ENCODE measurements at regions not wholly inside any gene's neighbourhood (a gene's known extent, or its start where the extent isn't known, plus 50 kb on each side); places are given as distances from the start of the nearest gene placed in this dataset.
"Not testable (repeated sequence)": the region's sequence is repeated elsewhere in the genome, so short reads cannot be mapped to it uniquely, and the experiment has no call there.

DNA sequence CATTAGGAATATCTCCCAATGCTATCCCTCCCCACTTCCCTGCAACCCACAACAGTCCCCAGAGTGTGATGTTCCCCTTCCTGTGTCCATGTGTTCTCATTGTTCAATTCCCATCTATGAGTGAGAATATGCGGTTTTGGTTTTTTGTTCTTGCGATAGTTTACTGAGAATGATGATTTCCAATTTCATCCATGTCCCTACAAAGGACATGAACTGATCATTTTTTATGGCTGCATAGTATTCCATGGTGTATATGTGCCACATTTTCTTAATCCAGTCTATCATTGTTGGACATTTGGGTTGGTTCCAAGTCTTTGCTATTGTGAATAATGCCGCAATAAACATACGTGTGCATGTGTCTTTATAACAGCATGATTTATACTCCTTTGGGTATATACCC, 169.5 kb downstream of the SIM1 start:
- H3K36me3 ChIP-seq (ENCODE audit: control insufficient read depth, insufficient read depth, low read length); H3K4me1 ChIP-seq (ENCODE audit: control insufficient read depth, insufficient read depth, low read length); H3K9me3 ChIP-seq (ENCODE audit: control insufficient read depth, low read length); H3K27me3 ChIP-seq (ENCODE audit: control insufficient read depth, insufficient read depth, low read length); H3K9ac ChIP-seq (ENCODE audit: low read length); H3K4me3 ChIP-seq (ENCODE audit: low read length): not testable (repeated sequence)

DNA sequence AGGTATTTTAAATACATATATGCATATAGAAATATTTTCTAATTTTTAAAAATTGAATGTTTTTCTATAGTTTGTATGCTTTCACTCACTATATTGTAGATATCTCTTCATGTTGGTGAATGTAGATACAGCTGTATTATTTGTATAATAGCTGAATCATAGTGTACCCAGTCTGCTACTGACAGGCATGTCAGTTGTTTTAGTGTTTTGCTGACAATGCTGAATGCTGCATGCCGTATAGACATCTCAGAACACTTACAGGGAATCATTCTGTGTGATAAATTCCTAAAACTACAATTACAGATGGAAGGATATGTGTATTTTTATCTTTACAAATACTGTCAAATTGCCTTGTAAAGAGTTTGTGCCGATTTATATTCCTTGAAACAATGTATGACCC, 175.4 kb downstream of the SIM1 start:
- no peaks in the 10 kb centered on the region for H3K4me1 ChIP-seq (ENCODE audit: control insufficient read depth, insufficient read depth, low read length)
- no peak overlapping the region for H3K9ac ChIP-seq (ENCODE audit: low read length)
- H3K27me3 ChIP-seq (ENCODE audit: control insufficient read depth, insufficient read depth, low read length): no peaks in the 10 kb centered on the region
- no peak overlapping the region for H3K4me3 ChIP-seq (ENCODE audit: low read length)
- no peaks in the 10 kb centered on the region for H3K9me3 ChIP-seq (ENCODE audit: control insufficient read depth, low read length)
- H3K36me3 ChIP-seq (ENCODE audit: control insufficient read depth, insufficient read depth, low read length): no peaks in the 10 kb centered on the region

DNA sequence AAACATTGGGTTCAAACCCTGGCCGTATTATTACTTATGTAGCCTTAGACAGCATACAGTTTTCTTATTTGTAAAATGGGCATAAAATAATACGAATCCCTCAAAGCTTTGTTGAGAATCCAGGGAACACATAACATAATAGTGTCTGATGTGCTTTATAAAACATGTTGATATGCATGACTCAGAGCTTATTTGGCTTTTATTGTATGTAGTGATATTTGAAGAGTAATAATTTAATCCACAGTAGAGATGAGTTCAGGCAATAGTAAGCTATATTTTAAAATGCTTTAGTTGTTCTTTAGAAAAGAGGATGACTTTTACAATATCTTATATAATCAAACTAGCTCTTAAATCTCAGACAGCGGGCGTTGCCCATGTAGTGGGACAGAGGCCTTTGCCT, 176.4 kb downstream of the SIM1 start:
- H3K36me3 ChIP-seq (ENCODE audit: control insufficient read depth, insufficient read depth, low read length): no peaks in the 10 kb centered on the region
- no peak overlapping the region for H3K9ac ChIP-seq (ENCODE audit: low read length)
- H3K27me3 ChIP-seq (ENCODE audit: control insufficient read depth, insufficient read depth, low read length): no peaks in the 10 kb centered on the region
- no peak overlapping the region for H3K4me3 ChIP-seq (ENCODE audit: low read length)
- H3K4me1 ChIP-seq (ENCODE audit: control insufficient read depth, insufficient read depth, low read length): no peaks in the 10 kb centered on the region
- H3K9me3 ChIP-seq (ENCODE audit: control insufficient read depth, low read length): no peaks in the 10 kb centered on the region

DNA sequence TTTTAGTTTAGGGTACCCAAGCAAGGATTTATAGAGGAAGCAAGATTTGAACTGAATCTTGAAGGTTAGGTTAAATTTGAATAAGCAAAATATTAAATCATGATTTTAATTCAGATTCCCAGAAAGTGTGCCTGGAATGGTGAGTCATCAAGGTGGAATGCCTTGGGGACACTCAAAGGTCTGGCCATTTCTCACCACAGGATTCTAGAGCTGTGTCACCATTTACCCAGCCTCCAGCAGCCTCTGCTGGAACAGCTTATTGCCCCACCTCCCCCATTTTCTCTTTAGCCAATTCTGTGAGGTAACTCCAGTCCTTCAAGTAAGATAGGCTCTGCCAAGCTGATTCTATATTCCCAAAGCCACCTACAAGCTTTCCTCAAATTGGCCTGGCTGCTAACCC, 181.4 kb downstream of the SIM1 start:
- no peak overlapping the region for H3K9ac ChIP-seq (ENCODE audit: low read length)
- no peaks in the 10 kb centered on the region for H3K36me3 ChIP-seq (ENCODE audit: control insufficient read depth, insufficient read depth, low read length)
- H3K4me3 ChIP-seq (ENCODE audit: low read length): no peak overlapping the region
- H3K27me3 ChIP-seq (ENCODE audit: control insufficient read depth, insufficient read depth, low read length): no peaks in the 10 kb centered on the region
- no peaks in the 10 kb centered on the region for H3K4me1 ChIP-seq (ENCODE audit: control insufficient read depth, insufficient read depth, low read length)
- no peaks in the 10 kb centered on the region for H3K9me3 ChIP-seq (ENCODE audit: control insufficient read depth, low read length)

DNA sequence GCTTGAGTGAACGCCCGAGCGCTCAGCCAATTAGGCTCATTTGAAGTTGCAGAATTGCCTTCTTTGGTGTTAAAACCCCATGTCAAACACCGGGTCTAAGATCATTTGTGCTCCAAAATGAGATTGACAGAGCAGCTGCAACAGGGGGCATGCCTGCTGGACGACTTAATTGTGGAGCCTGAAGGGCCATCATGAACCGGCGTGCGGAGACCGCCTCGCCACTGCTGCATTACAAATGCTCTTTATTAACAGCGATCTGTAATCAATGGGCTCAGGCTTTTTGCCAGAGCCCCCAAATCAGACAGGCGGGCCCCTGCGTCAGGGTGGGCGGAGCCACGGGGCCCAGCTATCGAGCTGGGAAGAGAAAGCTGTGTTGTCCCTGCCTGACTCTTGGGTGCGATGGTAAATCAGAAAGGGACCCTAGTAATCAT, 183.2 kb downstream of the SIM1 start:
- H3K27me3 ChIP-seq (ENCODE audit: control insufficient read depth, insufficient read depth, low read length): no peaks in the 10 kb centered on the region
- H3K4me1 ChIP-seq (ENCODE audit: control insufficient read depth, insufficient read depth, low read length): no peaks in the 10 kb centered on the region
- H3K9ac ChIP-seq (ENCODE audit: low read length): no peak overlapping the region
- no peak overlapping the region for H3K4me3 ChIP-seq (ENCODE audit: low read length)
- no peaks in the 10 kb centered on the region for H3K36me3 ChIP-seq (ENCODE audit: control insufficient read depth, insufficient read depth, low read length)
- no peaks in the 10 kb centered on the region for H3K9me3 ChIP-seq (ENCODE audit: control insufficient read depth, low read length)

DNA sequence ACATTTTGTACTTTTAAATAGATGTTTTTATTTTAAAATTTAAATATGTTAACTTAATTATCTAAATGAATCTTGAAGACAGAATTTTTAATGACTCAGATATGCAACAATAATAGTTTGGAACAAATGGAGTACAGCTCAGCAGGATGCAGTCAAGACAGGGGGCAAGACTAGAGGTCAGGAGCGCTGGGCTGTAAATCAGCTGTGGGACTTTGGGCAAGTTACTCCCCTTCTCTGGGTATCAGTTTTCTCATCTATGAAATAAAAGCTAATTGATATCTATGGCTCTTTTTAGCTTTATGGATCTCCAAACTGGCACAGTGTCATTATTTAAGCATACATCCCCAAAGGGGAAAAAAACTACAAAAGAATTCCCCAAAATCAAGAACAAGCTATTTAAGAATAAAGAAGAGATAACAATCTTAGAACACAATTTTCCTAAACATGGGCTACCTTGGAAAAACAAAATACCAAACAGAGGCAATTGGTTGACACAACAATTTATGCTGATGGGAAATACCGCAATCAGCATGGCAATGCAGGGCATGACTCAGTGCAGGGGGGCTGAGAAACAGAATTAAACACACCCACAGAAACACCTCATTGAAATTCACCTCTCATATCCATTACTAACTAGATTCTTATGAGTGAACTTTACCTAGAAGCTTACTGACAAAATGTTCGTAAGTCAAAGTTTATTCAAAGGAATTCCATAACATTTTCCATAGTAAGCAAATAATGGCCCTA, 188.2 kb downstream of the SIM1 start:
- Histone ChIP-seq H3K36me3 (ENCODE audit: control insufficient read depth, insufficient read depth, low read length) (no peaks in the 10 kb centered on the region), H3K9ac (ENCODE audit: low read length) (no peak overlapping the region), H3K9me3 (ENCODE audit: control insufficient read depth, low read length) (no peaks in the 10 kb centered on the region)

DNA sequence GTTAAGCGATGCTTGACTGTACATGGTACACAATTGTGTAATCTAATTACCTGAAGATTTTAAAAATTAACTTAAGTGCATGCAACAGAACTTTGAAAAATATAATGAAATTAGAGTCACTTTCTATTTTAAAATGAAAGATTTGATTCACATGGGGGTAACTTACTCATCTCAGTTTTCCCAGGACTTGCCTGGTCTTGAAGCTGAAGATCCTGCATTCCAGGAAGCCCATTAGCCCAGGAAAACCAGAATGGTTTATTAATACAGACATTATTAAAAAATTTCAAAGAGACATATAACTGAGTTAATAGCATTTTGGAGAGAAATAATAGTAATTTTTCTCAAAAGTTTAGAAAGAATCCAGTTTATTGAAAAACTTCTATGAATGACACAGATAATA, 190.6 kb downstream of the SIM1 start:
- Histone ChIP-seq H3K9ac (ENCODE audit: low read length) (no peak overlapping the region), H3K9me3 (ENCODE audit: control insufficient read depth, low read length) (no peaks in the 10 kb centered on the region), H3K4me1 (ENCODE audit: control insufficient read depth, insufficient read depth, low read length) (no peaks in the 10 kb centered on the region), H3K27me3 (ENCODE audit: control insufficient read depth, insufficient read depth, low read length) (no peaks in the 10 kb centered on the region), H3K36me3 (ENCODE audit: control insufficient read depth, insufficient read depth, low read length) (no peaks in the 10 kb centered on the region), H3K4me3 (ENCODE audit: low read length) (no peak overlapping the region)

More for the DNA sequence above, 188.2 kb downstream of the SIM1 start:
- Histone ChIP-seq H3K27me3 (ENCODE audit: control insufficient read depth, insufficient read depth, low read length) (no peaks in the 10 kb centered on the region), H3K4me1 (ENCODE audit: control insufficient read depth, insufficient read depth, low read length) (no peaks in the 10 kb centered on the region), H3K4me3 (ENCODE audit: low read length) (no peak overlapping the region)

DNA sequence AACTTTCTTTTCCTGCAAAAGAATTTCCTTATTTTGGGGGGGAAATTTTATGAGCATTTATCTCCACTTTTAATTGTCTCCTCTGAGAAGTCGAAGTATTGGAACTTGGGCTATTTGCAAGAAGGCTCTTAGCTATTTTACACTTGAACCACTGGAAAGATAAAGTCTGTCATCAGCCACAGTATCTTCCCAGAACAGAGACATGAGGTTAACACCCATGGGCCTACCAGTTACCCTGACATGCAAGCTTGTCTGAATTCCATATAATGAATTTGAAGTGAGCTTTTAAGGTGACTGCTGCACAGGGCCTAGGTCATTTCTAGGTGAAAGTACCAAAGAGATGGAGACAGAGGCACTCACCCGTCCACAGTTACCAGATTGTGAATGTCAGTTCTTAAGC, 193.1 kb downstream of the SIM1 start:
- Histone ChIP-seq H3K9me3 (ENCODE audit: control insufficient read depth, low read length) (no peaks in the 10 kb centered on the region), H3K27me3 (ENCODE audit: control insufficient read depth, insufficient read depth, low read length) (no peaks in the 10 kb centered on the region), H3K4me3 (ENCODE audit: low read length) (no peak overlapping the region), H3K4me1 (ENCODE audit: control insufficient read depth, insufficient read depth, low read length) (no peaks in the 10 kb centered on the region), H3K36me3 (ENCODE audit: control insufficient read depth, insufficient read depth, low read length) (no peaks in the 10 kb centered on the region), H3K9ac (ENCODE audit: low read length) (no peak overlapping the region)

DNA sequence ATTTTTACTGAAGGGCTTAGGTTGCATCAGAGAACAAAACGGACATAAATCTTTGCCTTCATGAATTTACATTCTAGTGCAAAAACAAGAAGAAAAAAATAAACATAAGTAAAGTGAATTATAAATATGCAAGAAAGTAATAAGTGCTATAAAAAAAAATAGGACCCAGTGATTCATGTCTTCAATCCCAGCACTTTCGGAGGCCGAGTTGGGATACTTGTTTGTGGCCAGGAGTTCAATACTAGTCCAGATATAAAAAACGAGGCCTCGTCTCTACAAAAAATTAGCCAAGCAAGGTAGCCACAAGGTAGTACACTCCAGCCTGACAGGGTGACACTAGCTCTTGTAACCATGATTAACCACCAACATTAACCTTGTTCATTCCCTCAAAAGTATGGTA, 193.5 kb downstream of the SIM1 start:
- no peaks in the 10 kb centered on the region for H3K4me1 ChIP-seq (ENCODE audit: control insufficient read depth, insufficient read depth, low read length)
- no peak overlapping the region for H3K4me3 ChIP-seq (ENCODE audit: low read length)
- no peaks in the 10 kb centered on the region for H3K9me3 ChIP-seq (ENCODE audit: control insufficient read depth, low read length)
- H3K36me3 ChIP-seq (ENCODE audit: control insufficient read depth, insufficient read depth, low read length): no peaks in the 10 kb centered on the region
- no peaks in the 10 kb centered on the region for H3K27me3 ChIP-seq (ENCODE audit: control insufficient read depth, insufficient read depth, low read length)
- no peak overlapping the region for H3K9ac ChIP-seq (ENCODE audit: low read length)

DNA sequence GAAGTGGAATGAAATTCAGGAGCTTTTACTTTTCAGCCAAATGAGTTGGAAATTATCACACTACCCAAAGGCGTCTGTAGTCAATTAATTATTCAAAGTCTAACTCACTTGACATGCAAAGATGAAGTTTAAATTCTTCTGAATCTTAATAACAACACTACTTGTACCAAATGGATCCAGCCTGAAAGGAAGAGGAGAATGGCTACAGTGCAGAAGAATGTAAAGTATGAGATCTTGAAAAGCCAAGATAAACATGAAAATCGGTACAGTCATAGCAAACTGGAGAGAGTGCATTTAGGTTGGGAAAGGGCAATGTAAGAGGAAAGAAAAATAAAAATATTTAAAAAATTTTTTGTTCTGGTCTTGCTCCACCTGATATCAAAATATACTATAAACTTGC, 195.5 kb downstream of the SIM1 start:
- Histone ChIP-seq H3K4me1 (ENCODE audit: control insufficient read depth, insufficient read depth, low read length) (no peaks in the 10 kb centered on the region), H3K27me3 (ENCODE audit: control insufficient read depth, insufficient read depth, low read length) (no peaks in the 10 kb centered on the region), H3K9me3 (ENCODE audit: control insufficient read depth, low read length) (no peaks in the 10 kb centered on the region), H3K4me3 (ENCODE audit: low read length) (no peak overlapping the region), H3K36me3 (ENCODE audit: control insufficient read depth, insufficient read depth, low read length) (no peaks in the 10 kb centered on the region), H3K9ac (ENCODE audit: low read length) (no peak overlapping the region)

DNA sequence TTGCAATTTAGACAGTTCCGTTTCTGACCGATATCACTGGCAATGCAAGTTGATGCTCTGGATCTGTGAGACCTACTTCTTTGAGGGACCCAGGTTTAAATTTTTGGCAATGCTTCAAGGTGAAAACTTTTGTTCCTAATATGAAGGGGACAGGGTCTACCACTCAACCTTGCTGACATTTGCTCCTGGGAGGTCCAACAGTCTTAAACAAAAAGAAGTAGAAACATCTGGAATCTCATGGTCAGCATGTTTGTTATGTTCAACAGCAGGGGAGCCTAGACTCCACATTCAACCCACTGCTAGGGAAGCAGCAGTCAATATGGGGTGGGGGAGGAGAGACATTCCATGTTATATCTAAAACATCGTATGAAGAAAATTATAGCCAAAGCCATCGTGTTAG, 196.4 kb downstream of the SIM1 start:
- Histone ChIP-seq H3K4me1 (ENCODE audit: control insufficient read depth, insufficient read depth, low read length) (no peaks in the 10 kb centered on the region), H3K9me3 (ENCODE audit: control insufficient read depth, low read length) (no peaks in the 10 kb centered on the region), H3K36me3 (ENCODE audit: control insufficient read depth, insufficient read depth, low read length) (no peaks in the 10 kb centered on the region), H3K27me3 (ENCODE audit: control insufficient read depth, insufficient read depth, low read length) (no peaks in the 10 kb centered on the region), H3K9ac (ENCODE audit: low read length) (no peak overlapping the region), H3K4me3 (ENCODE audit: low read length) (no peak overlapping the region)

DNA sequence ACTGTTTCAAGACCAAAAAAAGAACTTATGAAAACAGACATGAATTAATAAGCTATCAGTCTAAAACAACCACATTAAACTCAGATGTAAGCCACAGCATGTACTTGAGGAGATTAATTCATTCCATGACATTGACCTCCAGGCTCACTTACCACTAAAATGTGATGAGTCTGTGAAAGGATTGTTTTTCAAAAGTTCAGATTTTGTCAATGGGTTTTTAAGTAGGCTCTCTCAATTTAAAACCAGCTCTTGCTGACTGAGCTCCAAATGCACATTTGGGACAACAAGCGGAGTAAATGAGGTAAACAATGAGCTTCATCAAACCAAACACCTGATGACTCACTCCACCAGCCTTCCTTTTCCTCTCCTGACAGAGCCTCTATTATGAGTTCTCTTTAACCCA, 197.0 kb downstream of the SIM1 start:
- no peak overlapping the region for H3K4me3 ChIP-seq (ENCODE audit: low read length)
- no peaks in the 10 kb centered on the region for H3K36me3 ChIP-seq (ENCODE audit: control insufficient read depth, insufficient read depth, low read length)
- H3K27me3 ChIP-seq (ENCODE audit: control insufficient read depth, insufficient read depth, low read length): no peaks in the 10 kb centered on the region
- no peaks in the 10 kb centered on the region for H3K4me1 ChIP-seq (ENCODE audit: control insufficient read depth, insufficient read depth, low read length)
- no peaks in the 10 kb centered on the region for H3K9me3 ChIP-seq (ENCODE audit: control insufficient read depth, low read length)
- H3K9ac ChIP-seq (ENCODE audit: low read length): no peak overlapping the region

All from mucosa of stomach (tissue), 1 donor.